Lower leg skin (tissue), 3 donors: ENCODE measurements at regions not wholly inside any gene's neighbourhood (a gene's known extent, or its start where the extent isn't known, plus 50 kb on each side); places are given as distances from the start of the nearest gene placed in this dataset.

ENCODE experiments used
- CTCF ChIP-seq, 3 donors: fragments of 450-650 bp; IDR thresholded peaks; one replicate each; pipeline ENCODE4 v1.5.1; 2016; ENCODE audit warnings: antibody characterized with exemption in 3 of 3, mild to moderate bottlenecking in 3 of 3, moderate library complexity in 2 of 3
- POLR2A ChIP-seq, 2 donors: fragments of 450-650 bp; IDR thresholded peaks; one replicate each; pipeline ENCODE4 v1.6.1; 2016 to 2017; ENCODE audit warnings: antibody characterized with exemption in 2 of 2, mild to moderate bottlenecking in 1 of 2, moderate library complexity in 1 of 2

- no peak for TF ChIP-seq CTCF (IDR thresholded peaks at IDR 0.05)
- TF ChIP-seq POLR2A (IDR thresholded peaks at IDR 0.05) = no peak
Measured at GRCh38 chr4:54852054-54852453, 194.3 kb downstream of the KIT start.
